Neural crest cell (in vitro differentiated cells): ENCODE measurements at regions not wholly inside any gene's neighbourhood (a gene's known extent, or its start where the extent isn't known, plus 50 kb on each side); places are given as distances from the start of the nearest gene placed in this dataset.

ENCODE experiments used
- DNase-seq: peaks from one replicate; pipeline ENCODE4 v3.0.0; 2021; ENCODE audit warnings: low read depth, mixed read lengths, low spot score
- H3K27ac Mint-ChIP-seq: one replicate; pipeline ENCODE4 v1.8.0; 2021; ENCODE audit warnings: mild to moderate bottlenecking, mixed read lengths; ENCODE audit not compliant: unreplicated experiment
- H3K27me3 Mint-ChIP-seq: 2 replicates; pipeline ENCODE4 v1.8.0; 2021; ENCODE audit warnings: low read depth, mild to moderate bottlenecking, mixed read lengths
- H3K36me3 Mint-ChIP-seq: 2 replicates; pipeline ENCODE4 v1.8.0; 2021; ENCODE audit warnings: low read depth, mild to moderate bottlenecking, mixed read lengths
- H3K4me1 Mint-ChIP-seq: 2 replicates; pipeline ENCODE4 v1.8.0; 2021; ENCODE audit warnings: mixed read lengths
- H3K4me3 Mint-ChIP-seq: one replicate; pipeline ENCODE4 v1.8.0; 2021; ENCODE audit warnings: mild to moderate bottlenecking, mixed read lengths
- H3K9me3 Mint-ChIP-seq: 2 replicates; pipeline ENCODE4 v1.8.0; 2021; ENCODE audit warnings: mixed read lengths
- CTCF ChIP-seq: fragments of 200-600 bp; sonication (generic); conservative IDR thresholded peaks from 2 replicates; pipeline ENCODE4 v1.5.0; 2021; ENCODE audit warnings: antibody characterized with exemption, mild to moderate bottlenecking

GRCh38 chr3:81245043-81245442, 516.4 kb downstream of the GBE1 start:
- Mint-ChIP-seq H3K9me3 (no peaks in the 10 kb centered on the region), H3K27me3 (no peaks in the 10 kb centered on the region), H3K4me3 (no peak overlapping the region), H3K27ac (no peak overlapping the region), H3K36me3 (no peaks in the 10 kb centered on the region), H3K4me1 (peaks cover 6% of the 10 kb centered on the region)
- TF ChIP-seq CTCF: no peak
- DNase-seq: no peak

GRCh38 chr3:81244231-81244630, 517.2 kb downstream of the GBE1 start:
- H3K27ac Mint-ChIP-seq: no peak overlapping the region
- no peaks in the 10 kb centered on the region for H3K27me3 Mint-ChIP-seq
- no peaks in the 10 kb centered on the region for H3K9me3 Mint-ChIP-seq
- no peak overlapping the region for H3K4me3 Mint-ChIP-seq
- no peak for TF ChIP-seq CTCF
- no peaks in the 10 kb centered on the region for H3K36me3 Mint-ChIP-seq
- DNase-seq: no peak
- H3K4me1 Mint-ChIP-seq: peaks cover 6% of the 10 kb centered on the region

GRCh38 chr3:81242871-81243270, 518.6 kb downstream of the GBE1 start:
- no peaks in the 10 kb centered on the region for H3K36me3 Mint-ChIP-seq
- TF ChIP-seq CTCF: peak; percentile 61
- H3K4me1 Mint-ChIP-seq: peaks cover 6% of the 10 kb centered on the region

GRCh38 chr3:81237181-81237580, 524.3 kb downstream of the GBE1 start:
- DNase-seq: no peak
- no peaks in the 10 kb centered on the region for H3K9me3 Mint-ChIP-seq
- no peak overlapping the region for H3K27ac Mint-ChIP-seq
- no peak overlapping the region for H3K4me3 Mint-ChIP-seq
- H3K27me3 Mint-ChIP-seq: no peaks in the 10 kb centered on the region
- H3K36me3 Mint-ChIP-seq: no peaks in the 10 kb centered on the region
- H3K4me1 Mint-ChIP-seq: peaks cover 6% of the 10 kb centered on the region
- no peak for TF ChIP-seq CTCF

More at GRCh38 chr3:81242871-81243270, 518.6 kb downstream of the GBE1 start:
- Mint-ChIP-seq H3K27ac (no peak overlapping the region), H3K27me3 (no peaks in the 10 kb centered on the region), H3K4me3 (no peak overlapping the region), H3K9me3 (no peaks in the 10 kb centered on the region)
- no peak for DNase-seq

GRCh38 chr3:81218023-81218422, 543.4 kb downstream of the GBE1 start:
- Mint-ChIP-seq H3K27ac (no peak overlapping the region), H3K36me3 (no peaks in the 10 kb centered on the region), H3K27me3 (peaks cover 3% of the 10 kb centered on the region), H3K4me3 (no peak overlapping the region), H3K4me1 (peaks cover 3% of the 10 kb centered on the region), H3K9me3 (no peaks in the 10 kb centered on the region)
- DNase-seq: no peak
- TF ChIP-seq CTCF: peak; percentile 67

GRCh38 chr3:81217101-81217500, 544.3 kb downstream of the GBE1 start:
- Mint-ChIP-seq H3K27me3 (peaks cover 3% of the 10 kb centered on the region), H3K4me1 (no peaks in the 10 kb centered on the region), H3K9me3 (no peaks in the 10 kb centered on the region), H3K36me3 (no peaks in the 10 kb centered on the region), H3K27ac (no peak overlapping the region), H3K4me3 (no peak overlapping the region)
- TF ChIP-seq CTCF: no peak
- DNase-seq: no peak
